CD4-positive, alpha-beta memory T cell (primary cell): ENCODE measurements at regions not wholly inside any gene's neighbourhood (a gene's known extent, or its start where the extent isn't known, plus 50 kb on each side); places are given as distances from the start of the nearest gene placed in this dataset.
"Not testable (repeated sequence)": the region's sequence is repeated elsewhere in the genome, so short reads cannot be mapped to it uniquely, and the experiment has no call there.

Source experiments
- CTCF ChIA-PET: fragments of 350-600 bp; sonication (Branson Sonifier 250); formaldehyde crosslinking; loops from one replicate; lab custom pipeline; 2021; ENCODE audit warnings: inconsistent platforms; ENCODE audit not compliant: partially characterized antibody; lab: Charles Lee
- POLR2A ChIA-PET: fragments of 350-600 bp; sonication (Branson Sonifier 250); formaldehyde crosslinking; loops from one replicate; lab custom pipeline; 2021; ENCODE audit not compliant: partially characterized antibody; lab: Charles Lee
- DNase-seq, 5 donors: peaks; one replicate each; pipeline versions ENCODE4 v3.0.0 to v3.0.0-alpha.2; 2020 to 2022; ENCODE audit warnings: mixed read lengths in 1 of 5
- H3K27ac ChIP-seq: one replicate; pipeline ENCODE4 v1.7.0; 2013; ENCODE audit warnings: low read depth, low read length
- H3K27me3 ChIP-seq: 2 replicates; pipeline ENCODE4 v1.7.0; 2013; ENCODE audit warnings: mild to moderate bottlenecking, low read length, moderate library complexity; ENCODE audit not compliant: insufficient read depth
- H3K36me3 ChIP-seq: 2 replicates; pipeline ENCODE4 v1.7.0; 2013; ENCODE audit warnings: mild to moderate bottlenecking, low read length, moderate library complexity; ENCODE audit not compliant: insufficient read depth
- H3K4me1 ChIP-seq: 2 replicates; pipeline ENCODE4 v1.7.0; 2013; ENCODE audit warnings: mild to moderate bottlenecking, low read length, moderate library complexity; ENCODE audit not compliant: insufficient read depth
- H3K4me3 ChIP-seq, 2 donors: one replicate each; pipeline ENCODE4 v1.7.0; 2013; ENCODE audit warnings: low read length in 2 of 2, mild to moderate bottlenecking in 1 of 2
- H3K9me3 ChIP-seq, 2 donors: one replicate each; pipeline ENCODE4 v1.7.0; 2013; ENCODE audit warnings: low read length in 2 of 2, control low read depth in 1 of 2; ENCODE audit not compliant: control insufficient read depth in 1 of 2
- H3K27ac Mint-ChIP-seq, 7 donors: one replicate each; pipeline ENCODE4 v1.8.0; 2020 to 2021; ENCODE audit warnings: mixed read lengths in 7 of 7, mild to moderate bottlenecking in 6 of 7, inconsistent platforms in 3 of 7, moderate library complexity in 3 of 7
- H3K27me3 Mint-ChIP-seq, 2 donors: one replicate each; pipeline ENCODE4 v1.8.0; 2020 to 2021; ENCODE audit warnings: mixed read lengths in 2 of 2
- H3K36me3 Mint-ChIP-seq, 2 donors: one replicate each; pipeline ENCODE4 v1.8.0; 2020 to 2021; ENCODE audit warnings: mixed read lengths in 2 of 2, inconsistent platforms in 1 of 2, mild to moderate bottlenecking in 1 of 2
- H3K4me1 Mint-ChIP-seq, 4 donors: one replicate each; pipeline ENCODE4 v1.8.0; 2020 to 2021; ENCODE audit warnings: mixed read lengths in 4 of 4, mild to moderate bottlenecking in 1 of 4
- H3K4me3 Mint-ChIP-seq, 8 donors: one replicate each; pipeline ENCODE4 v1.8.0; 2020 to 2021; ENCODE audit warnings: mixed read lengths in 8 of 8, mild to moderate bottlenecking in 7 of 8, moderate library complexity in 6 of 8, inconsistent platforms in 3 of 8
- H3K9me3 Mint-ChIP-seq, 8 donors: one replicate each; pipeline ENCODE4 v1.8.0; 2020 to 2021; ENCODE audit warnings: mixed read lengths in 8 of 8, mild to moderate bottlenecking in 5 of 8, inconsistent platforms in 3 of 8, moderate library complexity in 1 of 8
- intact Hi-C: fragments of 100-400 bp; cut with micrococcal nuclease; formaldehyde crosslinking; loops from one replicate; pipeline ENCODE4 v1.15.1; 2023

GRCh38 chr7:63096141-63096540, 902.5 kb upstream of the ZNF722 start:
- Mint-ChIP-seq H3K36me3 (no peaks in the 10 kb centered on the region), H3K4me3 (no peak overlapping the region), H3K27ac (no peak overlapping the region), H3K27me3 (no peaks in the 10 kb centered on the region), H3K9me3 (peaks cover 0 to 47% (median 31%) of the 10 kb centered on the region in 8 donors), H3K4me1 (no peaks in the 10 kb centered on the region)
- intact Hi-C loops, result no loop called here
- Histone ChIP-seq H3K27ac (no peak overlapping the region), H3K36me3 (no peaks in the 10 kb centered on the region), H3K9me3 (peaks cover 0 to 3% of the 10 kb centered on the region in 2 donors), H3K27me3 (no peaks in the 10 kb centered on the region), H3K4me3 (no peak overlapping the region), H3K4me1 (no peaks in the 10 kb centered on the region)
- no peak for DNase-seq
- ChIA-PET POLR2A (no interaction called here), CTCF (no interaction called here)

GRCh38 chr7:63104666-63105065, 894.0 kb upstream of the ZNF722 start:
- Histone ChIP-seq H3K9me3 (peaks cover 0 to 8% of the 10 kb centered on the region in 2 donors), H3K36me3 (no peaks in the 10 kb centered on the region), H3K27me3 (no peaks in the 10 kb centered on the region), H3K4me1 (no peaks in the 10 kb centered on the region), H3K27ac (no peak overlapping the region), H3K4me3 (no peak overlapping the region)
- ChIA-PET CTCF (no interaction called here), POLR2A (no interaction called here)
- intact Hi-C loops, result no loop called here
- H3K27me3 Mint-ChIP-seq, result no peaks in the 10 kb centered on the region
- no peaks in the 10 kb centered on the region for H3K4me1 Mint-ChIP-seq
- no peak overlapping the region for H3K27ac Mint-ChIP-seq
- H3K4me3 Mint-ChIP-seq, result no peak overlapping the region
- no peak for DNase-seq
- peaks cover 2 to 75% (median 25%) of the 10 kb centered on the region in 8 donors for H3K9me3 Mint-ChIP-seq
- no peaks in the 10 kb centered on the region for H3K36me3 Mint-ChIP-seq

DNA sequence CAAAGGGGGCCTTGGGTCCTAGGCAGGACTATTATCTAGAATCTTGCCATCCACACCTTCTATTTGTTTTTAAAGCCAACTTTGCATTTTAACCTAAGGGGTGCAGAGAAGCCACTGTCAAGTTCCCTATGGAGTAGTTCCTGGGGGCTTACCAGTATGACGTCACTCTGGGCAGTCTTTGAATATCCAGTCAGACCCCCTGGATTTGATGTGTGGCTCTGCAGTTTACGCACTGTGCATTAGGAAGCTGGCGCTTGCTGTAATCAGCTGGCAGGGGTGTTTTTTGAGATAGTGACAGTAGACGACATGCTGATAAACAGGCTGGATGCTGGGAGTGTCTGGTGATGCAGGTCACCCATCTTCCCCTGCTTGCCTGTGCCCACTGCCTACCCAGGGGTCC, 892.7 kb upstream of the ZNF722 start:
- Histone ChIP-seq H3K9me3 (peaks cover 0 to 8% of the 10 kb centered on the region in 2 donors), H3K27ac (no peak overlapping the region), H3K27me3 (no peaks in the 10 kb centered on the region), H3K4me1 (no peaks in the 10 kb centered on the region), H3K4me3 (no peak overlapping the region), H3K36me3 (no peaks in the 10 kb centered on the region)
- DNase-seq, result no peak
- ChIA-PET CTCF (no interaction called here), POLR2A (no interaction called here)
- Mint-ChIP-seq H3K4me3 (no peak overlapping the region), H3K9me3 (peaks cover 2 to 71% (median 22%) of the 10 kb centered on the region in 8 donors), H3K27me3 (no peaks in the 10 kb centered on the region), H3K36me3 (peaks cover 0 to 2% of the 10 kb centered on the region in 2 donors), H3K4me1 (no peaks in the 10 kb centered on the region), H3K27ac (no peak overlapping the region)
- intact Hi-C loops, result no loop called here

DNA sequence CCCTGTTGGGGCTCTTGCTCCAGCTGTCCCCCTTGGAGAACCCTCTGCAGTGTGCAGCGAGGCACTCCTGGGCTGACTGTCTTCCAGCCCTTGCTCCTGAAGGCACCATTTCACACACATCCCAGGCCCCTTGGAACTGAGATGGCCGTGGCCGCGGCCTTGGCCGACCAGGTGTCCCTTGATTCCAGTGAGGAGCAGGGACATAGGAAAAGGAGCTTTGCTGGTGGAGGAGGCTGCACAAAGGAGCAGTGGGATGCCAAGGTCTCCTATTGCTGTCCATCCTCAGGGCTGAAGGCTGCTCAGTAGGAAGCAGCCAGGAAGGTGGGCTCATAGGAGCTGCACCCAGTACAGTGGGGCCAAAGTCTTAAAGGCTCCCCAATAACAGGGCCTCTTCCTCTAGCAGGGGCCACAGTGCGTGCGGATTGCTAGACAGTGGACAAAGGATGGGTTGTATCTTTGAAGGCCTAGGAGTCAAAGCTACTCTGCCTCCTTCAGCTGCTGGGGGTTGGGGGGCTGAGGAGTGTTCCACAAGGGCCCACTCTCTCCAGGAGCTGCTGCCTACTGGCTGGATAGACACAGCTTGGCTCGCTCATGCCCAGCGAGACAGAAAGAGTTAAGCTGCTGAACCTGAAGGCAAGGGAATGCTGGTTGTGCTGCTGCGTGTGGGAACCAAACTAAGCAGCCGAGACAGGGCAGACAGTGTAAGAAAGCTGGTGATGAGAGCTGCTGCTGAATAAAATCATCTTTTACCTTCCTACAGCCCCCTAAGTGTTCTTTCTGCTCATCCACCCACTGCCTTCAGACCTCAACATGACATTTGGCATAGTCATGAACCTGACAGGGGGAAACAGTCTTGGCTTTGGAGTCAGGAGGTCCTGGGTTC, 891.9 kb upstream of the ZNF722 start:
- H3K27me3 Mint-ChIP-seq, result no peaks in the 10 kb centered on the region
- Histone ChIP-seq H3K4me3 (no peak overlapping the region), H3K27ac (no peak overlapping the region), H3K36me3 (no peaks in the 10 kb centered on the region), H3K27me3 (no peaks in the 10 kb centered on the region), H3K4me1 (no peaks in the 10 kb centered on the region), H3K9me3 (peaks cover 0 to 8% of the 10 kb centered on the region in 2 donors)
- intact Hi-C loops, result no loop called here
- ChIA-PET POLR2A (no interaction called here), CTCF (no interaction called here)
- DNase-seq, result no peak
- H3K4me1 Mint-ChIP-seq, result no peaks in the 10 kb centered on the region
- H3K36me3 Mint-ChIP-seq, result peaks cover 0 to 2% of the 10 kb centered on the region in 2 donors
- H3K4me3 Mint-ChIP-seq, result no peak overlapping the region
- H3K9me3 Mint-ChIP-seq, result peaks cover 0 to 65% (median 20%) of the 10 kb centered on the region in 8 donors
- H3K27ac Mint-ChIP-seq, result no peak overlapping the region

DNA sequence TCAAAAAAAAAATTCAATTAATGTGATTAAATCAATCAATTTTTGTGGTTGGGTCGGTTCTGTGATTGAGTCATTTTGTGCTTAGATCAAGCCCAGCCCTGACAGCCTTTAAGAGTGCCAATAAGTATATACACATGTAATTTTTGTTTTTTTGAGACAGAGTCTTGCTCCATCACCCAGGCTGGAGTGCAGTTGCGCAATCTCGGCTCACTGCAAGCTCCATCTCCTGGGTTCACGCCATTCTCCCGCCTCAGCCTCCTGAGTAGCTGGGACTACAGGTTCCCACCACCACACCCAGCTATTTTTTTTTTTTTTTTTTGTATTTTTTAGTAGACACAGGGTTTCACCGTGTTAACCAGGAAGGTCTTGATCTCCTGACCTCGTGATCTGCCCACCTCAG, 887.1 kb upstream of the ZNF722 start:
- H3K27me3 Mint-ChIP-seq, DNase-seq, H3K27ac Mint-ChIP-seq, CTCF ChIA-PET, H3K27me3 ChIP-seq, H3K4me3 Mint-ChIP-seq, H3K9me3 ChIP-seq, H3K27ac ChIP-seq, H3K36me3 Mint-ChIP-seq, POLR2A ChIA-PET, H3K4me1 Mint-ChIP-seq, H3K4me3 ChIP-seq, H3K4me1 ChIP-seq, intact Hi-C loops, H3K36me3 ChIP-seq: not testable (repeated sequence)
- H3K9me3 Mint-ChIP-seq, result peaks cover 3 to 30% (median 15%) of the 10 kb centered on the region in 8 donors

DNA sequence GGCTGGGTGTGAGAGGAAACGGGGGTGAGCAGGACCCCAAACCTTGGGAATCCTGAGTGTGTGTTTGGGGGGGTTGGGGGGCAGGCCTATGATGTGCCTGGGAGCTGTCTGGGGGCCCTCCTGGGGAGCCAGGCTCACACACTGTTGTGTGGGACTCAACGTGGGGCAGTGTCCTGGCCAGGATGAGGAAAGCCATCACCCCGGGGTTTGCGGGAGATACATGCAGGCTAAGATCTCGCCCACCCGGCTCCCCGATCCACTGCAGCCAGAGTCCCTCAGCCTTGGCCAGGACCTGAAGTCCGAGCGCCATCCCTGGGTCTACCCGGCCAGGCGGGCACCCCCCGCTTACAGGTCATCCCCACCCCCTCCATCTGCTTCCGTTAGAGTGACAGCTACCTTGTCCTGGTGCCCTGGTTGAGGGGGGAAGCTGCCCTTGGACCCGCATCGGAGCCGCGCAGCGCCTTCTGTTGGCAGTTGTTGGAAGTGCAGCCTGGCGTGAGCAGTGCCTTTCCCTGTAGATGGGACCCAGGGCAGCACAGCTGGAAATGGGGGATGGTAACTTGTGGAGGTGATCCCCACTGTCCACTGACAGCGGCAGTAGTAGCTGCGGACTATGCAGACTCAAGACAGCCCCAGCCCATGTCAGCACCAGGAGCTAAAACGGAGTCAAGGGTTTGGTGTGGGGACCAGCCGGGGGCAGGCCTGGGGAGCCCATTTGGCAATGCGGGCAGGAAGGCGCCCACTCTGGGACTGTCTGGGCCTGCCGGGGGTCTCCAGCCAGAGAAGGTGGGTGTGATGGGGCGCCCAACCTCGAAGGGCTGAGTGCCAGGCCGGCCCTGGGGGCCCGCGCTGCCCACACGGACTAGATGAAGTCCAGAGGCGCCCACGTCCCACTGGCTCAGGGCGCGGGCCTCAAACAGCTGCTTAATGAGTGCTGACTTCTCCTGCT, 885.6 kb upstream of the ZNF722 start:
- ChIA-PET CTCF (no interaction called here), POLR2A (no interaction called here)
- H3K4me3 Mint-ChIP-seq, result no peak overlapping the region
- H3K9me3 Mint-ChIP-seq, result peaks cover 3 to 22% (median 15%) of the 10 kb centered on the region in 8 donors
- Histone ChIP-seq H3K36me3 (no peaks in the 10 kb centered on the region), H3K27me3 (no peaks in the 10 kb centered on the region), H3K4me1 (no peaks in the 10 kb centered on the region), H3K4me3 (no peak overlapping the region), H3K9me3 (no peaks in the 10 kb centered on the region), H3K27ac (no peak overlapping the region)
- no peak overlapping the region for H3K27ac Mint-ChIP-seq
- intact Hi-C loops, result no loop called here
- DNase-seq, result peak in 1 of 5 donors; percentile 0
- no peaks in the 10 kb centered on the region for H3K27me3 Mint-ChIP-seq
- peaks cover 0 to 1% (median 0%) of the 10 kb centered on the region in 4 donors for H3K4me1 Mint-ChIP-seq
- peaks cover 0 to 2% of the 10 kb centered on the region in 2 donors for H3K36me3 Mint-ChIP-seq

DNA sequence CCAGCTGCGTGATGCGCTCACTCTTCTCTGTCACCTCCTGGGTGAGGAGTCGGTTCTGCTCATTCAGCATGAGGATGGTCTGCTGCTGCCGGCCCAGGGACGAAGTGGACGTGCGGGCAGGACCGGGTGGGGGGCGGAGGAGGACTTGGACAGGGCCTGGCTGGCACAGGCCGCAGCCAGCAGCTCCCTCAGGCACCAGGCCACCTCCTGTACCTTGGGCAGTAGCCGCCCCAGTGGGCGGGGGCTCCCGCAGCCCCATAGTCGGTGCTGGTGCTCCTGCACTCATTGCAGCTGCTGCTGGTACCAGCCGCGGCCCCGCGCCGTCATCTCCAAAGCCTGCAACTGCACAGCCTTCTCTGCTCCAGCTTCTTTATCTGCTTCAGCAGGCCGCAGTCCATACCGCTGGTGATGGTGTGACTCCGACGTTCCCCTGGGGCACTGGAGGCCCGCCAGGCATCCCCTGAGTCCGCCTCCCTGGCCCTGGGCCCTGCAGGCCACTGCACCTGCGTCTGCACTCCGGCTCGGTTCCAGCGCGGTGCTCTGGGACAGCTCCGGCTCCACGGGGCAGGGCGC, 884.9 kb upstream of the ZNF722 start:
- Mint-ChIP-seq H3K4me3 (no peak overlapping the region), H3K36me3 (peaks cover 0 to 2% of the 10 kb centered on the region in 2 donors), H3K9me3 (peaks cover 3 to 22% (median 19%) of the 10 kb centered on the region in 8 donors), H3K4me1 (peaks cover 0 to 1% (median 0%) of the 10 kb centered on the region in 4 donors), H3K27ac (no peak overlapping the region), H3K27me3 (no peaks in the 10 kb centered on the region)
- POLR2A ChIA-PET, result no interaction called here
- Histone ChIP-seq H3K36me3 (no peaks in the 10 kb centered on the region), H3K27ac (no peak overlapping the region), H3K4me3 (no peak overlapping the region), H3K4me1 (no peaks in the 10 kb centered on the region), H3K27me3 (no peaks in the 10 kb centered on the region), H3K9me3 (no peaks in the 10 kb centered on the region)
- intact Hi-C loops, result no loop called here
- CTCF ChIA-PET, result no interaction called here
- no peak for DNase-seq
